ENCODE measurements at regions not wholly inside any gene's neighbourhood (a gene's known extent, or its start where the extent isn't known, plus 50 kb on each side); places are given as distances from the start of the nearest gene placed in this dataset.
"Not testable (repeated sequence)": the region's sequence is repeated elsewhere in the genome, so short reads cannot be mapped to it uniquely, and the experiment has no call there.

GRCh38 chr2:12020833-12021469, 274.5 kb downstream of the LPIN1 start:
- H3K9me3 ChIP-seq: peaks cover 4 to 20% of the 10 kb centered on the region in 2 donors

DNA sequence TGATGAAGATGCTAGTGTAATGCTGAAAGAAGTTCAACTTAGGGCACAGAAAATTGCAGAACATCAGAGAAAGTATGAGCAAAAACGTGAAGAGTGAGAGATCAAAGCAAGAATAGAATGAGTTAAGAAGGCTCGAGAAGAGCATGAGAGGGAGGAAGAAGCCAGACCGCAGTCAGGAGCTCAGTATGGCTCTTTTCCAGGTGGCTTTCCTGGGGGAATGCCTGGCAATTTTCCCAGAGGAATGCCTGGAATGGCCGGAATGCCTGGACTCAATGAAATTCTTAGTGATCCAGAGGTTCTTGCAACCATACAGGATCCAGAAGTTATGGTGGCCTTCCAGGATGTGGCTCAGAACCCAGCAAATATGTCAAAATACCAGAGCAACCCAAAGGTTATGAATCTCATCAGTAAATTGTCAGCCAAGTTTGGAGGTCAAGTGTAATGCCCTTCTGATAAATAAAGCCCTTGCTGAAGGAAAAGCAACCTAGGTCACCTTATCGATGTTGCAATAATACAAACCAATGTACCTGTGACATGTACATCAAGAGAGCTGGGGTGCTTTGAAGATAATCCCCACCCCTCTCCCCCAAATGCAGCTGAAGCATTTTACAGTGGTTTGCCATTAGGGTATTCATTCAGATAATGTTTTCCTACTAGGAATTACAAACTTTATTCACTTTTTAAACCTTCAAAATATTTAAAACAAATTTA, 277.9 kb downstream of the LPIN1 start:
- H3K4me3 ChIP-seq; H3K27ac ChIP-seq; H3K27me3 ChIP-seq; H3K36me3 ChIP-seq; intact Hi-C loops (cut with DNase I); H3K4me1 ChIP-seq; ATAC-seq; DNase-seq: not testable (repeated sequence)
- peaks cover 4 to 20% of the 10 kb centered on the region in 2 donors for H3K9me3 ChIP-seq

More at GRCh38 chr2:12020833-12021469, 274.5 kb downstream of the LPIN1 start:
- no peaks in the 10 kb centered on the region for H3K4me1 ChIP-seq
- no peak overlapping the region for H3K27ac ChIP-seq
- ATAC-seq (no peak), DNase-seq (no peak)
- no peak overlapping the region for H3K4me3 ChIP-seq
- intact Hi-C loops (cut with DNase I): no loop called here
- TF ChIP-seq, protein P1, sequence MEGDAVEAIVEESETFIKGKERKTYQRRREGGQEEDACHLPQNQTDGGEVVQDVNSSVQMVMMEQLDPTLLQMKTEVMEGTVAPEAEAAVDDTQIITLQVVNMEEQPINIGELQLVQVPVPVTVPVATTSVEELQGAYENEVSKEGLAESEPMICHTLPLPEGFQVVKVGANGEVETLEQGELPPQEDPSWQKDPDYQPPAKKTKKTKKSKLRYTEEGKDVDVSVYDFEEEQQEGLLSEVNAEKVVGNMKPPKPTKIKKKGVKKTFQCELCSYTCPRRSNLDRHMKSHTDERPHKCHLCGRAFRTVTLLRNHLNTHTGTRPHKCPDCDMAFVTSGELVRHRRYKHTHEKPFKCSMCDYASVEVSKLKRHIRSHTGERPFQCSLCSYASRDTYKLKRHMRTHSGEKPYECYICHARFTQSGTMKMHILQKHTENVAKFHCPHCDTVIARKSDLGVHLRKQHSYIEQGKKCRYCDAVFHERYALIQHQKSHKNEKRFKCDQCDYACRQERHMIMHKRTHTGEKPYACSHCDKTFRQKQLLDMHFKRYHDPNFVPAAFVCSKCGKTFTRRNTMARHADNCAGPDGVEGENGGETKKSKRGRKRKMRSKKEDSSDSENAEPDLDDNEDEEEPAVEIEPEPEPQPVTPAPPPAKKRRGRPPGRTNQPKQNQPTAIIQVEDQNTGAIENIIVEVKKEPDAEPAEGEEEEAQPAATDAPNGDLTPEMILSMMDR (IDR thresholded peaks at IDR 0.05): no peak
- H3K27me3 ChIP-seq: no peaks in the 10 kb centered on the region
- H3K36me3 ChIP-seq: no peaks in the 10 kb centered on the region

DNA sequence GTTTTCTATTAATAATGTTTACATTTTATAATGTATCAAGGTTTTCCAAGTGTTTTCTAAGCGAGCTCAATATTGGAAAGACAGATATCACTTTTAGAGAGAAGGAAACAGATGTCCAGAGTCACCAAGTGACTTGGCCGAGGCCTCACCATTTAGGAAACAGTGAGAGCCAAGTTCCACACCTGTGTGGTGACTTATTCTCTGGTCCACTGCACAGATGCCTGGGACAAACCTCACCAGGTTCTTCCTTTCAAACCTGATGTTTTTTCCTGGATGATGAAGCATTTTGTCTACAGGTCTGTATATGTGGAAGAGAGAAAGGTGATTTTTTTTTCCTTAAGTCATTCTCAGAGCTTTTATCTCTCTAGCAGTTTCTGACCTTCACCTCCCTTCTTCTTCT, 280.7 kb downstream of the LPIN1 start:
- ATAC-seq: no peak
- no peaks in the 10 kb centered on the region for H3K9me3 ChIP-seq
- no peak for DNase-seq
- H3K36me3 ChIP-seq: no peaks in the 10 kb centered on the region
- H3K4me3 ChIP-seq: no peak overlapping the region
- TF ChIP-seq, protein P1 (IDR thresholded peaks at IDR 0.05): no peak
- no peaks in the 10 kb centered on the region for H3K4me1 ChIP-seq
- H3K27me3 ChIP-seq: no peaks in the 10 kb centered on the region
- intact Hi-C loops (cut with DNase I): no loop called here
- H3K27ac ChIP-seq: no peak overlapping the region

DNA sequence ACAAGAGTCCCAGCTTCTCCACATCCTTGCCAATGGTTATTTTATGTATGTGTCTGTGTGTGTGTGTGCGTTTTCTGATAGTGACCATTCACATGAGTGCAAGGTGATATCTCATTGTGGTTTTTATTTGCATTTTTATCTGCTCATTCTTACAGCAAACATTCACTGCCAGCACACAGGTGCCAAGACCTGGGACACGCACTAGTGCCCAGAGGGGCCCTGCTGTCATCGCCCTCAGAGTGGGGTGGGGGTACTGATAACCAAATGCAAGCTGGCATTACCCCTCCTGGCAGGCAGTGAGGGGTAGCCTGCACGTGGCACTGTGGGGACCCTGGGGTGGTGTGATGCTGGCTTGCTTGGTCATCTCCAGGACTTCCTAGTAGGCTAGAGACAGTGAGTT, 285.4 kb downstream of the LPIN1 start:
- Histone ChIP-seq H3K4me3 (no peak overlapping the region), H3K9me3 (no peaks in the 10 kb centered on the region), H3K27ac (no peak overlapping the region), H3K27me3 (no peaks in the 10 kb centered on the region), H3K4me1 (no peaks in the 10 kb centered on the region), H3K36me3 (no peaks in the 10 kb centered on the region)
- intact Hi-C loops (cut with DNase I): no loop called here
- no peak for ATAC-seq
- no peak for DNase-seq
- TF ChIP-seq, protein P1 (IDR thresholded peaks at IDR 0.05): no peak

GRCh38 chr2:12032398-12032797, 286.0 kb downstream of the LPIN1 start:
- Histone ChIP-seq H3K9me3 (no peaks in the 10 kb centered on the region), H3K27me3 (no peaks in the 10 kb centered on the region), H3K27ac (no peak overlapping the region), H3K4me3 (no peak overlapping the region), H3K36me3 (no peaks in the 10 kb centered on the region), H3K4me1 (no peaks in the 10 kb centered on the region)
- DNase-seq (no peak), ATAC-seq (no peak)
- intact Hi-C loops (cut with DNase I): no loop called here
- TF ChIP-seq, protein P1 (IDR thresholded peaks at IDR 0.05): no peak

All from left lung (tissue), 4 donors.